GM18868 (cell line): ENCODE measurements at regions not wholly inside any gene's neighbourhood (a gene's known extent, or its start where the extent isn't known, plus 50 kb on each side); places are given as distances from the start of the nearest gene placed in this dataset.
"Not testable (repeated sequence)": the region's sequence is repeated elsewhere in the genome, so short reads cannot be mapped to it uniquely, and the experiment has no call there.

Source experiments
- ATAC-seq: cut with Tn5 transposase; IDR thresholded peaks from one replicate; pipeline ENCODE4 v1.9.1; 2021; ENCODE audit warnings: mild to moderate bottlenecking, moderate library complexity; ENCODE audit not compliant: unreplicated experiment

GRCh38 chr4:167908816-167909215, 183.5 kb upstream of the ANXA10 start:
- ATAC-seq = no peak

GRCh38 chr4:167912535-167912934, 179.8 kb upstream of the ANXA10 start:
- ATAC-seq = not testable (repeated sequence)

- no peak for ATAC-seq
Observed at GRCh38 chr4:167918077-167918476, 174.3 kb upstream of the ANXA10 start.

GRCh38 chr4:167930166-167930565, 162.2 kb upstream of the ANXA10 start:
- ATAC-seq = no peak

- ATAC-seq = no peak
Observed at GRCh38 chr4:167934216-167934615, 158.1 kb upstream of the ANXA10 start.

GRCh38 chr4:167939863-167940616, 152.3 kb upstream of the ANXA10 start:
- no peak for ATAC-seq

- ATAC-seq = no peak
Observed at GRCh38 chr4:167943872-167944505, 148.3 kb upstream of the ANXA10 start.

- ATAC-seq = no peak
Observed at GRCh38 chr4:167944721-167945120, 147.6 kb upstream of the ANXA10 start.

GRCh38 chr4:167955006-167955405, 137.3 kb upstream of the ANXA10 start:
- ATAC-seq = no peak

GRCh38 chr4:167956676-167957075, 135.7 kb upstream of the ANXA10 start:
- ATAC-seq = no peak

GRCh38 chr4:167964766-167965373, 127.5 kb upstream of the ANXA10 start:
- no peak for ATAC-seq

GRCh38 chr4:167966143-167966542, 126.2 kb upstream of the ANXA10 start:
- ATAC-seq = no peak

- ATAC-seq = no peak
Observed at GRCh38 chr4:167973513-167973912, 118.8 kb upstream of the ANXA10 start.

GRCh38 chr4:167985565-167985964, 106.8 kb upstream of the ANXA10 start:
- ATAC-seq = no peak

- ATAC-seq = no peak
Observed at GRCh38 chr4:167986044-167986443, 106.3 kb upstream of the ANXA10 start.

- ATAC-seq = no peak
Observed at GRCh38 chr4:167987285-167987684, 105.1 kb upstream of the ANXA10 start.

- no peak for ATAC-seq
Observed at GRCh38 chr4:167989815-167990214, 102.5 kb upstream of the ANXA10 start.

- not testable (repeated sequence) for ATAC-seq
Observed at GRCh38 chr4:168008112-168008511, 84.2 kb upstream of the ANXA10 start.

- no peak for ATAC-seq
Observed at GRCh38 chr4:168019019-168019651, 73.2 kb upstream of the ANXA10 start.

GRCh38 chr4:168019921-168020320, 72.4 kb upstream of the ANXA10 start:
- no peak for ATAC-seq

- no peak for ATAC-seq
Observed at GRCh38 chr4:168021666-168022065, 70.7 kb upstream of the ANXA10 start.

GRCh38 chr4:168028568-168028967, 63.8 kb upstream of the ANXA10 start:
- ATAC-seq = no peak
